IMR-90 (cell line): ENCODE measurements at regions not wholly inside any gene's neighbourhood (a gene's known extent, or its start where the extent isn't known, plus 50 kb on each side); places are given as distances from the start of the nearest gene placed in this dataset.

Source experiments
- BHLHE40 ChIP-seq: fragments of 150-350 bp; IDR thresholded peaks from 2 replicates; pipeline ENCODE4 v1.6.1; 2016; ENCODE audit warnings: mild to moderate bottlenecking, low read depth, low read length
- CEBPB ChIP-seq: IDR thresholded peaks from 2 replicates; pipeline ENCODE4 v1.6.1; 2012; ENCODE audit warnings: low read depth, low read length, improper control_type of control experiment
- MAFK ChIP-seq: IDR thresholded peaks from 2 replicates; pipeline ENCODE4 v1.6.1; 2012; ENCODE audit warnings: low read depth, low read length, improper control_type of control experiment
- MAZ ChIP-seq: IDR thresholded peaks from 2 replicates; pipeline ENCODE4 v1.6.1; 2012; ENCODE audit warnings: low read depth, mild to moderate bottlenecking, low read length, improper control_type of control experiment, moderate library complexity, borderline replicate concordance
- NFE2L2 ChIP-seq: fragments of 150-350 bp; IDR thresholded peaks from 2 replicates; pipeline ENCODE4 v1.6.1; 2016; ENCODE audit warnings: low read depth, mild to moderate bottlenecking, low read length
- POLR2A ChIP-seq: IDR thresholded peaks from 2 replicates; pipeline ENCODE4 v1.6.1; 2012; ENCODE audit warnings: mild to moderate bottlenecking, low read depth, low read length
- RAD21 ChIP-seq: IDR thresholded peaks from 2 replicates; pipeline ENCODE4 v1.6.1; 2012; ENCODE audit warnings: low read length, improper control_type of control experiment
- RFX5 ChIP-seq: IDR thresholded peaks from 2 replicates; pipeline ENCODE4 v1.8.0; 2012; ENCODE audit warnings: low read depth, mild to moderate bottlenecking, low read length, moderate library complexity
- TF ChIP-seq, protein P1 (sequence below): conservative IDR thresholded peaks from 2 replicates; pipeline ENCODE4 v1.5.1; 2012; ENCODE audit warnings: mild to moderate bottlenecking, low read depth, low read length, improper control_type of control experiment
- TF ChIP-seq, protein P2 (sequence below): fragments of 150-350 bp; IDR thresholded peaks from 2 replicates; pipeline ENCODE4 v1.6.1; 2017; ENCODE audit warnings: mild to moderate bottlenecking, antibody characterized with exemption, low read length, low read depth

DNA sequence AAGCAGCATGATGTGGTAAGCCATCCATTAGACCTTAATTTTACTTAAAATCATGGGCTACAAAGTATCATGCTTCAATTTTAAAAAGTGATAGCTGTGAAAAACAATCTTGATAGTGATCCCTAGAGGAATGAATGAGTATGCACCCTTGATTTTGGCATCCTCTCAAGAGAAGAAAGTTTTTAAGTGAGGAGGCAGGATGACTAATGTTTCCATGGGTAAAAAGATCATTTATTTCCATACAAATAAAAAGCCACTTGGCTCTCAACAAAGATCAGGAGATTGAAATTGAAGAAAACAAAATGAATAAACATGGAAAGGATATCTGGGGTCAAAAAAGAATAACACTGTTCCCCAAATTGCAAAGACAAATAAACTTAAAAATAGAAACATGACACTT, 305.4 kb downstream of the MEX3B start:
- TF ChIP-seq, protein P1, sequence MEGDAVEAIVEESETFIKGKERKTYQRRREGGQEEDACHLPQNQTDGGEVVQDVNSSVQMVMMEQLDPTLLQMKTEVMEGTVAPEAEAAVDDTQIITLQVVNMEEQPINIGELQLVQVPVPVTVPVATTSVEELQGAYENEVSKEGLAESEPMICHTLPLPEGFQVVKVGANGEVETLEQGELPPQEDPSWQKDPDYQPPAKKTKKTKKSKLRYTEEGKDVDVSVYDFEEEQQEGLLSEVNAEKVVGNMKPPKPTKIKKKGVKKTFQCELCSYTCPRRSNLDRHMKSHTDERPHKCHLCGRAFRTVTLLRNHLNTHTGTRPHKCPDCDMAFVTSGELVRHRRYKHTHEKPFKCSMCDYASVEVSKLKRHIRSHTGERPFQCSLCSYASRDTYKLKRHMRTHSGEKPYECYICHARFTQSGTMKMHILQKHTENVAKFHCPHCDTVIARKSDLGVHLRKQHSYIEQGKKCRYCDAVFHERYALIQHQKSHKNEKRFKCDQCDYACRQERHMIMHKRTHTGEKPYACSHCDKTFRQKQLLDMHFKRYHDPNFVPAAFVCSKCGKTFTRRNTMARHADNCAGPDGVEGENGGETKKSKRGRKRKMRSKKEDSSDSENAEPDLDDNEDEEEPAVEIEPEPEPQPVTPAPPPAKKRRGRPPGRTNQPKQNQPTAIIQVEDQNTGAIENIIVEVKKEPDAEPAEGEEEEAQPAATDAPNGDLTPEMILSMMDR, result no peak
- TF ChIP-seq POLR2A (no peak), NFE2L2 (no peak), RFX5 (no peak), MAZ (no peak), CEBPB (no peak), BHLHE40 (no peak), MAFK (no peak), RAD21 (no peak)
- TF ChIP-seq, protein P2, sequence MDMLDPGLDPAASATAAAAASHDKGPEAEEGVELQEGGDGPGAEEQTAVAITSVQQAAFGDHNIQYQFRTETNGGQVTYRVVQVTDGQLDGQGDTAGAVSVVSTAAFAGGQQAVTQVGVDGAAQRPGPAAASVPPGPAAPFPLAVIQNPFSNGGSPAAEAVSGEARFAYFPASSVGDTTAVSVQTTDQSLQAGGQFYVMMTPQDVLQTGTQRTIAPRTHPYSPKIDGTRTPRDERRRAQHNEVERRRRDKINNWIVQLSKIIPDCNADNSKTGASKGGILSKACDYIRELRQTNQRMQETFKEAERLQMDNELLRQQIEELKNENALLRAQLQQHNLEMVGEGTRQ, result no peak
